ENCODE measurements at regions not wholly inside any gene's neighbourhood (a gene's known extent, or its start where the extent isn't known, plus 50 kb on each side); places are given as distances from the start of the nearest gene placed in this dataset.

GRCh38 chr13:99722338-99722818, 221.1 kb downstream of the TM9SF2 start:
- no peak for TF ChIP-seq CTCF (IDR thresholded peaks at IDR 0.05; ENCODE audit: low read depth, low read length)
- H3K4me3 ChIP-seq (ENCODE audit: low read depth, low read length), result no peak overlapping the region
- in situ Hi-C loops (cut with HindIII; ENCODE audit: low sequenced_read_pairs), result no loop called here
- no peak for DNase-seq (ENCODE audit: low read depth, low spot score)

DNA sequence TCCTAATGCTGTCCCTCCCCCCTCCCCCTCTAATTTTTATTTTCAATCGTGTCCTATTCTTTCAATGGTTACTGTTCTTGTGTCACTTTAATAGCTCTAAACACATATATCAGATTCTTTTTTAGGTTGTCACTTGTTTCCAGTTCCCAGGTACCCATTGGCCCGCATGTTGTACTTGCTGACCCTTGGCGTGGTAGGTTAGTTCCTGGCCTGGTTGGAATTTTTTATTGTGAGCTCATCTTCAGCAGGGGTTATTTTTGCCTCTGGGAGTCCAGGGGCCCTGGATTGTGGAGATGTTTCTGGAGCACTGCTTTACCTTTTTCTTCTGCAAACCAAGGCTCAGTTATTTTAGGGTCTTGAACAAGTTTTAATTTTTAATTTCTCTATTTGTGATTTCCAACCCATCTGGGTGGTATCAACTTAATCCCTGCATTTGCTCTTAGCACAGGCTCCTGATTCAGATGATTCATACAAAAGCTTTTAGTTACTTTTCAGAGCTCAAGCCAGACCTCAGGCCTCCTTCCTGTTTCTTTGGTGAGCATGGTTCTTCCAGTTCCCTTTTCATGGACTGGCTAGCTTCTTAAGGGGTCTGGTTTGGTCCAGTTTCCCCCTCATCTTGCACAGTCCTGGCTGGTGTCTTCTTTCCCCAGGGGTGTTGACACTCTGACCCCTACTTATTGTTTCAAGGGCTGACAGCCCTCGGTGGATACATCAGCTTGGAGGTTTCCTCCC, 220.5 kb downstream of the TM9SF2 start:
- no peak overlapping the region for H3K4me3 ChIP-seq (ENCODE audit: low read depth, low read length)
- peak; percentile 15 for DNase-seq (ENCODE audit: low read depth, low spot score)
- TF ChIP-seq CTCF (IDR thresholded peaks at IDR 0.05; ENCODE audit: low read depth, low read length), result no peak
- in situ Hi-C loops (cut with HindIII; ENCODE audit: low sequenced_read_pairs), result no loop called here

- TF ChIP-seq CTCF (IDR thresholded peaks at IDR 0.05; ENCODE audit: low read depth, low read length), result no peak
- DNase-seq (ENCODE audit: low read depth, low spot score), result no peak
- in situ Hi-C loops (cut with HindIII; ENCODE audit: low sequenced_read_pairs), result no loop called here
Observed at GRCh38 chr13:99717959-99718674, 216.8 kb downstream of the TM9SF2 start.

DNA sequence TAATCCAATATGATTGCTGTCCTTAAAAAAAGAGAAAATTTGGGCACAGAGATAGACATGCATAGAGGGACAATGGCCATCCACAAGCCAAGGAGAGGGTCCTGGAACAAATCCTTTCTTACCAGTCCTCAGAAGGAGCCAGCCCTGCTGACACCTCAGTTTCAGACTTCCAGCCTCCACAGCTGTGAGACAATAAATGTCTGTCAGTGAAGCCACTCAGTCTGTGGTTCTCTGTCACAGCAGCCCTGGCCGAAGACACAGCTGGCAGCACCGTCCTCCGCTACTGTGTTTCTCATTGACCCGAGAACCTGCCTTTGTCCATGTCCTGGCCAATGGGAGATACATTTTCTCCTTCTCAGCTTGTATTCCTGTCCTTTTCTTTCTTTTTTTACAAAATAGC, 207.9 kb downstream of the TM9SF2 start:
- no peak overlapping the region for H3K4me3 ChIP-seq (ENCODE audit: low read depth, low read length)
- no peak for DNase-seq (ENCODE audit: low read depth, low spot score)
- no peak for TF ChIP-seq CTCF (IDR thresholded peaks at IDR 0.05; ENCODE audit: low read depth, low read length)
- in situ Hi-C loops (cut with HindIII; ENCODE audit: low sequenced_read_pairs), result no loop called here

More at GRCh38 chr13:99717959-99718674, 216.8 kb downstream of the TM9SF2 start:
- no peak overlapping the region for H3K4me3 ChIP-seq (ENCODE audit: low read depth, low read length)

DNA sequence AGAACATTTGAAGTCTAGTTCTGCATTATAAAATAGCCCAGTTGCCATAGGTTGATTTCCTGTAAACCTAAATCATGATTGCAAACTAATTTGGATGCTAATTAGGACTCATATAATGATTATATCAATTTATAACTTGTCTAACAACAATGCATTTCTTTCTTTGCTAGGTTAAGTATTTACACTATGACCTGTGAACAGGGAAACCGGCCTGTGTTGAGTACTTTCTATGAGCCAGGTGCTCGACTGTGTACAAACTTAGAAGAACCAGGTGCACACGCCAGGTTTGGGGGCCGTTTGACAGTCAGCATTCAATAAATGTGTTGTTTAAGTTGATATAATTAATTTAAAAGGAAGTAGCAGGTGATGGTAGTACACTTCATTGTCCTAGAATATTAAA, 203.1 kb downstream of the TM9SF2 start:
- in situ Hi-C loops (cut with HindIII; ENCODE audit: low sequenced_read_pairs), result no loop called here
- no peak for DNase-seq (ENCODE audit: low read depth, low spot score)
- no peak overlapping the region for H3K4me3 ChIP-seq (ENCODE audit: low read depth, low read length)
- TF ChIP-seq CTCF (IDR thresholded peaks at IDR 0.05; ENCODE audit: low read depth, low read length), result no peak

DNA sequence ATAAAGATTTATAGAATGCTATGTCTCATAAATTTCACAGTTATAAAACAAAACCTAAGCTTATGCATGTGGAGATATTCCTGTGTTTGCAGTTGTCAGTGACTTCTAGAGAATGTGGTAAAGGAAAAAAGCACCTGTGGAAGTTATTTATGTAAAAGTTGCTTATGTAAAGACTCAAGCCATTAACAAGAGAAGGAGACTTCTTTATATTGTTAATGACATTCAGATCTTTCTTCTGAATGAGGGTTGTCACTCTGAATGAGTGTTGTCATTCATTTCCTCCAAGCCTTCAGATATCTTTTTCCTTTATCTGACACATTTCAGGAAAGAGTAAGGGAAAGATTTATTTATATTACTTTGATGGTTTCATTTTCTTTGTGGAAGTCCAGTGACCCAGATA, 202.6 kb downstream of the TM9SF2 start:
- no peak overlapping the region for H3K4me3 ChIP-seq (ENCODE audit: low read depth, low read length)
- TF ChIP-seq CTCF (IDR thresholded peaks at IDR 0.05; ENCODE audit: low read depth, low read length), result no peak
- in situ Hi-C loops (cut with HindIII; ENCODE audit: low sequenced_read_pairs), result no loop called here
- DNase-seq (ENCODE audit: low read depth, low spot score), result no peak
